Urothelium cell line (cell line): ENCODE measurements at regions not wholly inside any gene's neighbourhood (a gene's known extent, or its start where the extent isn't known, plus 50 kb on each side); places are given as distances from the start of the nearest gene placed in this dataset.
"Not testable (repeated sequence)": the region's sequence is repeated elsewhere in the genome, so short reads cannot be mapped to it uniquely, and the experiment has no call there.

Experiments
- DNase-seq: peaks from one replicate; pipeline ENCODE4 v3.0.0; 2011; ENCODE audit warnings: low spot score, mixed read lengths
- FAIRE-seq: peaks from 2 replicates; lab custom pipeline; 2011; peaks lifted over from hg19 to GRCh38; lab: Jason Lieb, UNC

DNA sequence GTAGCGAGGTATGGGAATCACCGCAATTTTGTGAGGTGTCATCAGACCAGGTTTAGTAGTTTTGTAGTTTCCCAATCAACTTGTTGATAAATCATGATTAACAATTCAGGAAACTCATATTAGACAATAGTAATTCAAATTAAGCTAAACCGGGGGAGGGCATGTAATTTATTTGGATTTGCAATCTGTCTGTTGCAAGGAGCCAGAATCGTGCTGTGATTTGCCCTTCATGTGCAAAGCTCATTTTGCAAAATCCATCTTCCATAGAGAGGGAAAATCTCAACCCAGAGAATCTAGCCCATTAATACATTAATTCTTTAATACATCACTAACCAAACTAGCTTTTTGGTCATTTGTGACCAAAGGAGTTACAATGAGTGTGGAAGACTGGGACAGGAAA, 164.7 kb upstream of the TRPM3 start:
- FAIRE-seq (no peak), DNase-seq (no peak)

GRCh38 chr9:71285191-71285656, 163.8 kb upstream of the TRPM3 start:
- DNase-seq (peak; percentile 52), FAIRE-seq (no peak)

DNA sequence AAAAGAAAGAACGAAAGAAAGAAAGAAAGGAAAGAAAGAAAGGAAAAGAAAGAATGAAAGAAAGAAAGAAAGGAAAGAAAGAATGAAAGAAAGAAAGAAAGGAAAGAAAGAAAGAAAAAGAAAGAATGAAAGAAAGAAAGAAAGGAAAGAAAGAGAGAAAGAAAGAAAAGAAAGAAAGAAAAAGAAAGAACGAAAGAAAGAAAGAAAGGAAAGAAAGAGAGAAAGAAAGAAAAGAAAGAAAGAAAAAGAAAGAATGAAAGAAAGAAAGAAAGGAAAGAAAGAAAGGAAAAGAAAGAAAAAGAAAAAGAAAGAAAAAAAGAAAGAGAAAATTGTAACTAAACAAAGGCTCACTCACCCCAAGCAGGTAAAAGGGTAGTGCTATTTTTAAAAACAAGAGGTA, 160.7 kb upstream of the TRPM3 start:
- not testable (repeated sequence) for FAIRE-seq, DNase-seq

DNA sequence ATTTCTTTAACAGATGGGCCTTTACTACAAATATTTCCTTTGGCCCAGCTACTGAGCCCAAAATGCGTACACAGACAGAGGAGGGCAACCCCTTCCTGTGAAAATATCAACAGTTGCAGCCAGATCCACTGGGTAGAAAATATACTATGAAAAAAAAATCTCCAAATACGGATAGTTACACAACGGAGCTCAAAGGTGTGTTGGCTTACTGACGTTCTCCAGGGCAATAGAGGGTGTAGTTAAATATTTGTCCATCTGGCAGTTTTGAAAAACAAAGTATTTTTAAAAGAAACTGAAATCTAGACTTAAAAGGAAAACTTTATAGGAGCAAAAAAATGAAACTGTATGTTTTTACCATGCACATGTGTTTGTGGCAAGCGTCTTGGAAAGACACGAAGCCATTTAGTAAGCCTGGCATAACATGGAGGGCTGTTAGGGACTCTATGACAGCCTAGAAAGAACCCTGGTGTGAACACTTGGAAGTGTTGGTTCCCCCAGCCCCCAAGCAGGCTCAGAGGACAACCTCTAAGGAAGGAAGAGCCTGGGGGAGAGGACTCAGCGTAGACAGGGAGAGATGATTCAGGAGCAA, 157.8 kb upstream of the TRPM3 start:
- FAIRE-seq (no peak), DNase-seq (no peak)

- FAIRE-seq: no peak
- DNase-seq: no peak
Measured at GRCh38 chr9:71273613-71274012, 152.2 kb upstream of the TRPM3 start.

DNA sequence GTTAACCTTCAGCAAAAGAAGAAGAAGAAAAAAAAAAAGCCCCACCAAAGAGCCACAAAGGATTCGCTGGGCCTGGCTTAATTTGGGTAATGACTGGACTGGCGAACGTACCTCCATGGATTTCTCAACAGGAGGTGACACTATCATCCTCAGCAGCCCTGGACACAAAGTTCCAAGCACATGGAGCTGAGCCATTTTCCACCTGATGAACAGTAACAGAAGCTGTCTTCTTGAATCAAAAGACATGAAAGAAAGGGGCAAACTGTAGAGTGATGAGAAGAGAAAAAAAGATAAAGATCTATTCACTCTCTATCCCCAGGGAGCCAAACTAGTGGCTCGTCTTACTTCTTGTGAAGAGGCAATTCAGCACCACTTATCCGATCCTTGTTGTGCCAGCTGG, 150.2 kb upstream of the TRPM3 start:
- DNase-seq (no peak), FAIRE-seq (no peak)

DNA sequence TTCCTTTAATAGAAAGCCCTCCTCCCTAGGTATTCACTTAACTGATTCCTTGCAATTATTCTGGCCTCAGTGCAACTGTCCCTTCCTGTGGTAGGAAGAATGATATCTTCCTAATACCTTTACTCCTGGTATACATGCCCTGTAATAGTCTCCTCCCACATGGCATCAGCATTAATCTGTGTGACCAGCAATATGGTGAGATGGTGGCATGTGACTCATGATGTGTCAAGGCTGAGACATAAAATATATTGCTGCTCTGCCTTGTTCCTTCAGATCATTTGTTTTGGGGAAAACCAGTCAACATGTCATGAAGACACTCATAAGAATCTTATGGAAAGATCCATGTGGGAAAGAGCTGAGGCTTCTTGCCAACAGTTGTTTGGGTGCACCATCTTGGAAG, 149.1 kb upstream of the TRPM3 start:
- FAIRE-seq: no peak
- DNase-seq: no peak

DNA sequence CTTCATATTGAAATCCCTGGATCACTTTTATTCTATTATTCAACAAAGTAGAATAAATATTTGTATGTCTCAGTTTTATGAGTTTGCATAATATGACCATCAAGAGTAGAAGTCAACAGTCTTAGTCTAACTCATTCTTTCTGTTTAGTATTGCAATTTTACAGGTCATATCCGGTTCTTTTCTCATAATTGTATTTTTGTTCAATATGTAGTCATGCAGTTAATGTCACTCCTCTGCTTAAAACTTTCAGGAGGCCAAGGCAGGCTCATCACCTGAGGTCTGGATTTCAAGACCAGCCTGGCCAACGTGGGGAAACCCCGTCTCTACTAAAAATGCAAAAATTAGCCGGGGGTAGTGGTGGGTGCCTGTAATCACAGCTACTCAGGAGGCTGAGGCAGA, 148.4 kb upstream of the TRPM3 start:
- no peak for FAIRE-seq

GRCh38 chr9:71268871-71269635, 147.6 kb upstream of the TRPM3 start:
- no peak for DNase-seq
- no peak for FAIRE-seq

More for the DNA sequence above, 148.4 kb upstream of the TRPM3 start:
- DNase-seq: no peak

DNA sequence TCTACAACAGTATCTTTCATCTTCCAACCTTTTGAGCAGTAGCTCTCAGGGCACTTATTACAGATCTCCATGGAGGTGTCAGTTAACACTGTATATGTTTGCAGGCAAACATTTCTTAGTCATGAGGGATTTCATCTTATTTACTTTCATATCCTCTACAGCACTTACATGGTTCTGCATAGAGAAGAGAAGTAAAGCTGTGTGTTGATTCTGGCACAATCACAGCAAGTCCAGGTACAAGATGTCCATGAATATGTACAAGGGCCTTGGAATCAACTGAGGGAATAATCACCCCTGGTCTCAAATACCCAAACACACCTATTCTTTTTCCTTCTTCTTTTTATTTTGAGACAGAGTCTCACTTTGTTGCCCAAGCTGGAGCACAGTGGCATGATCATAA, 142.0 kb upstream of the TRPM3 start:
- DNase-seq (no peak), FAIRE-seq (no peak)

GRCh38 chr9:71260419-71260818, 139.0 kb upstream of the TRPM3 start:
- FAIRE-seq: not testable (repeated sequence)

DNA sequence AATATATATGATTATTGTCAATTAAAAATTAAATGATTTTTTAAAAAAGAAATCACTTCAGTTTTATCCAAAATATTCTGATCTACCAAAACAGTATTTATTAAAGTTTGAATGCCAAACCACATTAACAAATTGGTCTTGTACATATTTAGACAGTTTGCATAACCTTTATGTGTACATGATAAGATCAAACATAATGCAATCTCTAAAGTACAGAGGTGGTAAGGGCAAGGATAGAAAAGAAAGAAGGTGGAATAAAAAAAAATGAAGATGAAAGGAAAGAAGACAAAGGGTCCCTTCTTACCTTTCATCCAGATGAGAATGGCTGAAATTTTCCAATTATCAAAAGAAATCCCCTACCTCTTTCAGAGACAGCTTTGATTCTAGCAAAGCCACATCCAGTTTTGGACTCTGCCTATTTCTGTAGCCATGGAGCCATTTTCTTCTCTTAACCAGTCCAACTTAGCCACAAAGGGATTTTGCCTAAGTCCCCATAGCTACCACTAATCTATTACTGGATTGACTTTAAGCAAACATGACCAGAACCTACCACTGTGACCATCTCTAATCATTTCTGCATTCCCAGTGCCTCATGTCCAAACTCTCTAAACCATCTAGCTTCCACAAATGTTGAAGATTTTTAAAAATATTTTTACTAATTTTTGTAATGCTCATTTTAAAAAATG, 133.3 kb upstream of the TRPM3 start:
- DNase-seq: no peak
- FAIRE-seq: no peak

More at GRCh38 chr9:71260419-71260818, 139.0 kb upstream of the TRPM3 start:
- DNase-seq: not testable (repeated sequence)

- no peak for DNase-seq
- no peak for FAIRE-seq
Measured at GRCh38 chr9:71253011-71253410, 131.6 kb upstream of the TRPM3 start.

DNA sequence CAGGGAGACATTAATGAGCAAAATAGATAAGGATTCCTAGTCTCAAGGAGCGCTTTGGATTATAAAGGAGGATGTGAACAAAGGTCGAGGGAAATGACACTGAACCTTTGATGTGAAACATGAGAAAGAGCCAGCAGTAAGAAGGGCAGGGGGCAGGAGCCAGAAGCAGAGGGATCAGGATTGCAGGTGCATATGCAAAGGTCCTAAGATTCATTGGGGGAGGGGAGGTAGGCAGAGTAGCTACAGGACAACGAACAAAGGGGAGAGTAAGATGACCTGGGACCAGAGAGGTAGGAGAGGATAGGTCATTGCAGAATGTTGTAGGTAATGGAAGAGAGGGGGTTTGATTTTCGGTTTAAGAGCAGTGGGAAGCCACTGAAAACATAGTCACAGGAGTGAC, 129.2 kb upstream of the TRPM3 start:
- no peak for FAIRE-seq
- no peak for DNase-seq

DNA sequence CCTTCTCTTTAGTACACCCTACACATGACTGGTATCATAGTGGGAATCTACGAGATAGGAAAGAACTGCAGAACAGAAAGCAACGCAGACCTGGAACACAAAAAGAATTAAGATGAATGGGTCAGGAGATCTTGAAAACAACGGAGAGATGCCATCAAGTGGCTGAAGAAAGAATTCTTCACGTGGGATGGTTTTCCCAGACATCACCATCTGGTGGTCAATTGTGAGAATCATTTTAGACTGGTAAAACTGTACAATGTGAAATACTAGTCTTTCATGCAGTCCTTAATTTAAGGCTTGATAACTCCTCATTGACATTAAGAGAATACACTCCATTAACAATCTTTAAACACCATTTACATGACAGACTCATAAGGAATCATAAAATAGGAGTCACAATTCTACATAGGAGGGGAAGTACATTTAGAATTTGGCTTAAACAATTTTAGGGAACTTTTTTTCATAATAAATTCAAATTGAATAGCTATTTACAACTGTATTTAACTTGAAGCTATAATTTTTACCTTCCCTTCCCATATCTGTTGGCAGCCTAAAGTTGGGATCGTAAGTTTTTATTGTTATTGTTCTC, 128.4 kb upstream of the TRPM3 start:
- FAIRE-seq: no peak
- peak; percentile 58 for DNase-seq

DNA sequence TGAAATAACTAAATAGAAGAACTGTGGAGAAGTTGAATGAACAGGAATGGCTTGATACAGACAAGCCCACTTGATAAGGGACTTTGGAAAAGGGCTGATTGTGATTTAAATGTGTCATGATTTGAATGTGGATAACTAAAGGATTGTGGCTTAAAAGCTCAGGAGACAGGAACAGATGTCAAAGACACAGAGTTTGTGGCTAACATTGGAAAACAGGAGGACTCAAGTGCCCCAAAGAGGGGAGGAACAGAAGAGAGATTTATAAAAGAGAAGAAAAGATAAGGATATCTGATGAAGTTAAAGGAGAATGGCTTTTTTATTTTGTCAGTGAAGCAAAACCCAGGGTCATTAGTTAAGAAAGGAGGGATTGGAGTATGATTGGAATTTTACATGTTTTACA, 124.2 kb upstream of the TRPM3 start:
- FAIRE-seq: no peak
- DNase-seq: no peak

DNA sequence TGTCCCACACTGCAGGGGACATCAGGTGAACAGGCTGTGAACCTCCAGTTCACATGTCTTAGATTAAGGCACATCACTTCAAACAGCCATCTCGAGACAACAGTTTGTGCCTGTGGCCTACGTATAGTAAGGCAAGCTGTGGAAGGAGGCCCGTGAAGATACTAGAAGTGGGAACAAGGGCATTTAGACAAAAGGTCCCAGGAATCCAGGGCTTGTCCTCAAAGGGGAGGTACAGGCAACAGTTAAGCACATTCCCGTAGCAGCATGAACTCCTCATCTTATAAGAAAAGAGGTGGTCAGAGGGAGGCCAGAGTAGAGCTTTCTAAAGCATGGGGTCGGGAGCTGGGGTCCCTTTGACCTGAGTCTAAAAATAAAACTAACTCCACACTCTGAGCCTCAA, 122.5 kb upstream of the TRPM3 start:
- DNase-seq (no peak), FAIRE-seq (no peak)

DNA sequence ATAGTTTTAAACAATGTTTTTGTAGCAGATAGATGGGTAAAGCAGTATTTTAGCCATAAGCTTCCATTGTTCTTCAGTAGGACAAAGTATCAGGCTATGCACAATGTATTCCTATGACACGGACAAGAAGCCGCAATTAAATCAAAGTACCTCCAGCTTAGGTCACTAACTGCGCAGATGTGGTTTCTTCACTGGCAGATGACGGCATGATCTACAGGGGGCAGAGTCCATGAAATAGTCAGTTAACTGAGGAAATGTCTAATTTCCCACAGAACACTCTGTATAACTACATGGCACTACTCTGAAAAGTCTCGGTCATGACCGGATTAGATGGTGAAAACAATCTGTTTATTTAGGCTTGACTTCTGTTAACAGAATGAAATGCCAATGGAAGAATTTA, 120.7 kb upstream of the TRPM3 start:
- FAIRE-seq: no peak
- no peak for DNase-seq

- DNase-seq: no peak
- no peak for FAIRE-seq
Measured at GRCh38 chr9:71237051-71237450, 115.6 kb upstream of the TRPM3 start.

DNA sequence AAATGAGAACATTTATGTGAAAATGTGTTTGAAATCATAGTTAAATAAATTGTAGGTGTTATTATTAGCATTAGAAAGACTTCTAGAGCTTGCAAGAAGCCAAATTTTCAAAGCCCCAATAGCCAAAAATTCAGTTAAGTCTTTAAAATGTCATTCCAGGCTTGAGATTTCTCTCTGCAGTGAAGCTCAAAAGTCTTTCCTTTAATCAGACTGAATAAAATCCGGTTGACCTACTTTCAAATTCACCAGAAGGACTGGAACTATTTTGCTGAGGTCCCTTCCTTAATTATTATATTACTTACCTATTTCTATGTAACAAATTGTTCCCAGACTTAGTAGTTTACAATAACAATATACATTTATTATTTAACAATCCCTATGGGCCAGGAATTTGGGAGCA, 112.2 kb upstream of the TRPM3 start:
- DNase-seq: no peak
- no peak for FAIRE-seq

GRCh38 chr9:71223953-71224538, 102.6 kb upstream of the TRPM3 start:
- DNase-seq (no peak), FAIRE-seq (no peak)
